Endothelial cell (in vitro differentiated cells): ENCODE measurements at regions not wholly inside any gene's neighbourhood (a gene's known extent, or its start where the extent isn't known, plus 50 kb on each side); places are given as distances from the start of the nearest gene placed in this dataset.

Experiments used
- DNase-seq: peaks from one replicate; pipeline ENCODE4 v3.0.0; 2021; ENCODE audit warnings: low spot score
- H3K27ac Mint-ChIP-seq: one replicate; pipeline ENCODE4 v1.8.0; 2021; ENCODE audit warnings: mixed read lengths, inconsistent platforms; ENCODE audit not compliant: unreplicated experiment
- H3K27me3 Mint-ChIP-seq: one replicate; pipeline ENCODE4 v1.8.0; 2021; ENCODE audit warnings: mild to moderate bottlenecking, moderate library complexity, mixed read lengths, inconsistent platforms; ENCODE audit not compliant: unreplicated experiment
- H3K36me3 Mint-ChIP-seq: one replicate; pipeline ENCODE4 v1.8.0; 2021; ENCODE audit warnings: mild to moderate bottlenecking, low read depth, mixed read lengths, inconsistent platforms; ENCODE audit not compliant: unreplicated experiment
- H3K4me1 Mint-ChIP-seq: one replicate; pipeline ENCODE4 v1.8.0; 2021; ENCODE audit warnings: mild to moderate bottlenecking, mixed read lengths, inconsistent platforms; ENCODE audit not compliant: unreplicated experiment
- H3K4me3 Mint-ChIP-seq: one replicate; pipeline ENCODE4 v1.8.0; 2021; ENCODE audit warnings: mild to moderate bottlenecking, mixed read lengths, inconsistent platforms; ENCODE audit not compliant: unreplicated experiment
- H3K9me3 Mint-ChIP-seq: one replicate; pipeline ENCODE4 v1.8.0; 2021; ENCODE audit warnings: mixed read lengths, inconsistent platforms; ENCODE audit not compliant: unreplicated experiment
- TF ChIP-seq, protein P1 (sequence below): fragments of 200-600 bp; sonication (generic); IDR thresholded peaks from one replicate; pipeline ENCODE4 v1.5.0; 2021; ENCODE audit warnings: antibody characterized with exemption; ENCODE audit not compliant: unreplicated experiment

- TF ChIP-seq, protein P1, sequence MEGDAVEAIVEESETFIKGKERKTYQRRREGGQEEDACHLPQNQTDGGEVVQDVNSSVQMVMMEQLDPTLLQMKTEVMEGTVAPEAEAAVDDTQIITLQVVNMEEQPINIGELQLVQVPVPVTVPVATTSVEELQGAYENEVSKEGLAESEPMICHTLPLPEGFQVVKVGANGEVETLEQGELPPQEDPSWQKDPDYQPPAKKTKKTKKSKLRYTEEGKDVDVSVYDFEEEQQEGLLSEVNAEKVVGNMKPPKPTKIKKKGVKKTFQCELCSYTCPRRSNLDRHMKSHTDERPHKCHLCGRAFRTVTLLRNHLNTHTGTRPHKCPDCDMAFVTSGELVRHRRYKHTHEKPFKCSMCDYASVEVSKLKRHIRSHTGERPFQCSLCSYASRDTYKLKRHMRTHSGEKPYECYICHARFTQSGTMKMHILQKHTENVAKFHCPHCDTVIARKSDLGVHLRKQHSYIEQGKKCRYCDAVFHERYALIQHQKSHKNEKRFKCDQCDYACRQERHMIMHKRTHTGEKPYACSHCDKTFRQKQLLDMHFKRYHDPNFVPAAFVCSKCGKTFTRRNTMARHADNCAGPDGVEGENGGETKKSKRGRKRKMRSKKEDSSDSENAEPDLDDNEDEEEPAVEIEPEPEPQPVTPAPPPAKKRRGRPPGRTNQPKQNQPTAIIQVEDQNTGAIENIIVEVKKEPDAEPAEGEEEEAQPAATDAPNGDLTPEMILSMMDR, result no peak
- Mint-ChIP-seq H3K9me3 (no peaks in the 10 kb centered on the region), H3K36me3 (no peaks in the 10 kb centered on the region), H3K27ac (no peak overlapping the region), H3K4me3 (no peak overlapping the region), H3K4me1 (no peaks in the 10 kb centered on the region), H3K27me3 (peaks cover 2% of the 10 kb centered on the region)
- no peak for DNase-seq
These were observed 205.6 kb upstream of the HS3ST1 start for GRCh38 chr4:11634283-11634682.

DNA sequence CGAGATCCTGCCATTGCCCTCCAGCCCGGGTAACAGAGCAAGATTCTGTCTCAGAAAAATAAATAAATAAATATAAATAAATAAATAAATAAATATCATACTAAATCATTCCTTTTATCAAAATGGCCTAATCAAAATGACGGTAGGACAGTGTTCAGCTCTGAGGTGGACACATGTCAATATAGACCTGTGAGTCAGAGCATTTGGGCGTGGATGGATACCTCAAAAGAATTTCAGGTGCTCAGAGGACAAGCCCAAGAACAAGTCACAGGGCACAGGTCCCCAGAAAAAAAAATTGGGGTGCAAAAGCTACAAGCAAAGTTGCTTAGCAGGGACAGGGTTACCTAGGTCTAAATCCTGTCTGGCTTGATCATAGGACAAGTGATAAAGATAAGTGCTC lies 204.7 kb upstream of the HS3ST1 start:
- Mint-ChIP-seq H3K27me3 (peaks cover 2% of the 10 kb centered on the region), H3K27ac (no peak overlapping the region), H3K36me3 (no peaks in the 10 kb centered on the region), H3K4me3 (no peak overlapping the region), H3K9me3 (no peaks in the 10 kb centered on the region), H3K4me1 (no peaks in the 10 kb centered on the region)
- TF ChIP-seq, protein P1, result no peak
- no peak for DNase-seq

- Mint-ChIP-seq H3K4me1 (no peaks in the 10 kb centered on the region), H3K36me3 (no peaks in the 10 kb centered on the region), H3K27ac (no peak overlapping the region), H3K27me3 (peaks cover 2% of the 10 kb centered on the region), H3K4me3 (no peak overlapping the region), H3K9me3 (no peaks in the 10 kb centered on the region)
- no peak for DNase-seq
- TF ChIP-seq, protein P1, result no peak
These were observed 203.8 kb upstream of the HS3ST1 start for GRCh38 chr4:11632483-11632882.

GRCh38 chr4:11632025-11632424 lies 203.3 kb upstream of the HS3ST1 start:
- Mint-ChIP-seq H3K27me3 (peaks cover 2% of the 10 kb centered on the region), H3K4me3 (no peak overlapping the region), H3K36me3 (no peaks in the 10 kb centered on the region), H3K27ac (no peak overlapping the region), H3K4me1 (no peaks in the 10 kb centered on the region), H3K9me3 (no peaks in the 10 kb centered on the region)
- DNase-seq, result no peak
- TF ChIP-seq, protein P1, result no peak

DNA sequence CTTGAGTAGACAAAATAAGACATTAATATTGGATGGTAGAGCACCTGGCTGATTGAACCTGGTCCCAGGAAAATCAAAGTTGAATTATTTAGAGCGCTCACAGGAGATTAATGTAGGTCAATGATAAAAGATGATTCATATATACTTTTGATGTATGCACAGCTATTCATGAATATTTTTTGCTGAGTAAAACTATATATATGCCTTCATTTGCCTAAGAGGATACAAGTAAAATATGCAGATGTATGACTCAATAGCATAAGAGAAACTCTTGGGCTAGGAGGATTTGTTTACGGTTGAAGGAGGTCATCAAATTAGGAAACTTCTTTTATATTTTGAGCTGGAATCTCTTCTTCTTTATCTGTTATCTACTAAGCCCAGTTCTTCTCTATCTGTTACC lies 202.7 kb upstream of the HS3ST1 start:
- Mint-ChIP-seq H3K4me1 (no peaks in the 10 kb centered on the region), H3K4me3 (no peak overlapping the region), H3K36me3 (no peaks in the 10 kb centered on the region), H3K27me3 (peaks cover 2% of the 10 kb centered on the region), H3K27ac (no peak overlapping the region), H3K9me3 (no peaks in the 10 kb centered on the region)
- no peak for DNase-seq
- TF ChIP-seq, protein P1, result no peak
